H1 (cell line): ENCODE measurements at regions not wholly inside any gene's neighbourhood (a gene's known extent, or its start where the extent isn't known, plus 50 kb on each side); places are given as distances from the start of the nearest gene placed in this dataset.

ENCODE experiments used
- CTBP2 ChIP-seq: IDR thresholded peaks from 2 replicates; pipeline ENCODE4 v1.7.0; 2011; ENCODE audit warnings: borderline replicate concordance, mild to moderate bottlenecking, moderate library complexity, mixed read lengths, low read length; ENCODE audit not compliant: insufficient read depth, insufficient read length
- CTCF ChIP-seq, 3 experiments: IDR thresholded peaks; 1 replicate in 2 of 3; 2 replicates in 1 of 3; pipeline versions ENCODE4 v1.5.1 to v1.6.1; 2011; ENCODE audit warnings: low read length in 3 of 3, mild to moderate bottlenecking in 3 of 3, inconsistent platforms in 2 of 3, low read depth in 1 of 3, moderate library complexity in 1 of 3; ENCODE audit not compliant: insufficient read depth in 1 of 3; ENCODE audit errors: control extremely low read depth in 1 of 3
- EGR1 ChIP-seq: IDR thresholded peaks from 2 replicates; pipeline ENCODE4 v1.6.1; 2011; ENCODE audit warnings: low read depth, low read length, borderline replicate concordance
- EP300 ChIP-seq, 2 experiments: IDR thresholded peaks; 1 replicate in 1 of 2; 2 replicates in 1 of 2; pipeline ENCODE4 v1.6.1; 2011 to 2012; ENCODE audit warnings: low read depth in 2 of 2, low read length in 2 of 2, mild to moderate bottlenecking in 2 of 2, borderline replicate concordance in 1 of 2, inconsistent platforms in 1 of 2, moderate library complexity in 1 of 2
- EZH2 ChIP-seq: fragments of 200-600 bp; sonication (generic); IDR thresholded peaks from 2 replicates; pipeline ENCODE4 v1.7.1; 2012; ENCODE audit warnings: low read depth, mild to moderate bottlenecking, moderate library complexity, low read length, inconsistent platforms; ENCODE audit not compliant: severe bottlenecking
- HDAC2 ChIP-seq, 2 experiments: fragments of 300-600 bp in 1 of 2; sonication (generic) in 1 of 2; IDR thresholded peaks; 2 replicates each; pipeline ENCODE4 v1.6.1; 2011 to 2012; ENCODE audit warnings: low read depth in 2 of 2, low read length in 2 of 2, mild to moderate bottlenecking in 2 of 2, moderate library complexity in 2 of 2, borderline replicate concordance in 1 of 2, inconsistent platforms in 1 of 2
- JUN ChIP-seq: IDR thresholded peaks from 2 replicates; pipeline ENCODE4 v1.6.1; 2011; ENCODE audit warnings: low read depth, mild to moderate bottlenecking, improper control_type of control experiment, low read length
- NRF1 ChIP-seq: IDR thresholded peaks from 2 replicates; pipeline ENCODE4 v1.6.1; 2011; ENCODE audit warnings: mild to moderate bottlenecking, low read depth, low read length, improper control_type of control experiment
- POLR2A ChIP-seq, 2 experiments: IDR thresholded peaks; 1 replicate in 1 of 2; 2 replicates in 1 of 2; pipeline ENCODE4 v1.6.1; 2011; ENCODE audit warnings: low read depth in 2 of 2, low read length in 2 of 2, mild to moderate bottlenecking in 2 of 2; ENCODE audit errors: control extremely low read depth in 1 of 2
- POLR2AphosphoS5 ChIP-seq: IDR thresholded peaks from 2 replicates; pipeline ENCODE4 v1.6.1; 2011; ENCODE audit warnings: low read depth, low read length
- RFX5 ChIP-seq: IDR thresholded peaks from 2 replicates; pipeline ENCODE4 v1.6.1; 2011; ENCODE audit warnings: low read depth, low read length, improper control_type of control experiment, borderline replicate concordance
- TAF1 ChIP-seq: IDR thresholded peaks from 2 replicates; pipeline ENCODE4 v1.6.1; 2011; ENCODE audit warnings: mild to moderate bottlenecking, low read depth, low read length

DNA sequence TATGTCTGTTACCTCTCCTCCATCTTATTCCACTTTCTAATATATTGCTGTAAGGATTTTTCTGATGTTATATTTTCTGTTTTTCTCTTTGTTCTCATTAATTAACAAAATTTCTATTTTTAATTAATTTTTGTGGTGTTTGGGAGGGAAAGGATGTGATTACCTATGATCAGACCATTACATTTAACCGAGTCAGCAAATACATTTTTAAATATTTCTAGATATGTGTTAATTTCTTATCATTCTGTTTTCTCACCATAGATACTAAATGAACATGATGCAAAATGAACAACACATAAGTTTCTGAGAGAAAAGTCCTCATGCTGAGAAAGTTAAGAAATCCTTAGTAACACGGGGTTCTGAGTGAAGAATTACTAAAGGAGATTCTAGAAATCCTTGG lies 80.6 kb upstream of the P2RY1 start:
- no peak for TF ChIP-seq HDAC2 (IDR thresholded peaks at IDR 0.05; ENCODE audit: borderline replicate concordance in 1 of 2, low read depth in 2 of 2, low read length in 2 of 2)
- TF ChIP-seq EP300 (IDR thresholded peaks at IDR 0.05; ENCODE audit: borderline replicate concordance in 1 of 2, low read depth in 2 of 2, low read length in 2 of 2) = no peak
- TF ChIP-seq POLR2A (IDR thresholded peaks at IDR 0.05; ENCODE audit: control extremely low read depth in 1 of 2, low read depth in 2 of 2, low read length in 2 of 2) = no peak
- no peak for TF ChIP-seq EZH2
- no peak for TF ChIP-seq CTBP2
- no peak for TF ChIP-seq JUN
- TF ChIP-seq CTCF (IDR thresholded peaks at IDR 0.05; ENCODE audit: control extremely low read depth in 1 of 3, insufficient read depth in 1 of 3, low read depth in 1 of 3, low read length in 3 of 3) = no peak
- no peak for TF ChIP-seq POLR2AphosphoS5
- TF ChIP-seq EGR1 = no peak
- TF ChIP-seq TAF1 = no peak
- TF ChIP-seq NRF1 = no peak
- TF ChIP-seq RFX5 = no peak
